ENCODE measurements at regions not wholly inside any gene's neighbourhood (a gene's known extent, or its start where the extent isn't known, plus 50 kb on each side); places are given as distances from the start of the nearest gene placed in this dataset.
A peak's percentile ranks its signal among the peaks of the same experiment; 100 is the strongest.

DNA sequence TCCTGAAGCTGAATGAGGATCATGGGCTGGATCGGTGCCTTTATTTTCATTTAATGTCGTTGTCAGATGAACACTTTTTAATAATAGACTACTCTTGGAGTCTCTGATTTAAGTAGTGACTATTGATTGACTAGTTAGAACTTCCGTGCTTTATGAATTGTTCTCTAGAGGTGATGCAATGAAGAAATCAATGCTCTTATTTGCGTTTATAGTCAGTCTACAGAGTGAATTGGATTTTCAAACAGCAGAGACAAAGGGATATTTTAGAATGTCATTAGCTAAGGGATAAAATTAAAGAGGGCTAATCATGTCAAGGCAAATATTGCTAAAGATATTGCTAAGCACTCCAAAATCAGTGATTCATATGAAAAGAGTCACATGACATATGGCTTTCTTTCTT is 652.0 kb upstream of the NRP1 start:
- TF ChIP-seq, protein P1, sequence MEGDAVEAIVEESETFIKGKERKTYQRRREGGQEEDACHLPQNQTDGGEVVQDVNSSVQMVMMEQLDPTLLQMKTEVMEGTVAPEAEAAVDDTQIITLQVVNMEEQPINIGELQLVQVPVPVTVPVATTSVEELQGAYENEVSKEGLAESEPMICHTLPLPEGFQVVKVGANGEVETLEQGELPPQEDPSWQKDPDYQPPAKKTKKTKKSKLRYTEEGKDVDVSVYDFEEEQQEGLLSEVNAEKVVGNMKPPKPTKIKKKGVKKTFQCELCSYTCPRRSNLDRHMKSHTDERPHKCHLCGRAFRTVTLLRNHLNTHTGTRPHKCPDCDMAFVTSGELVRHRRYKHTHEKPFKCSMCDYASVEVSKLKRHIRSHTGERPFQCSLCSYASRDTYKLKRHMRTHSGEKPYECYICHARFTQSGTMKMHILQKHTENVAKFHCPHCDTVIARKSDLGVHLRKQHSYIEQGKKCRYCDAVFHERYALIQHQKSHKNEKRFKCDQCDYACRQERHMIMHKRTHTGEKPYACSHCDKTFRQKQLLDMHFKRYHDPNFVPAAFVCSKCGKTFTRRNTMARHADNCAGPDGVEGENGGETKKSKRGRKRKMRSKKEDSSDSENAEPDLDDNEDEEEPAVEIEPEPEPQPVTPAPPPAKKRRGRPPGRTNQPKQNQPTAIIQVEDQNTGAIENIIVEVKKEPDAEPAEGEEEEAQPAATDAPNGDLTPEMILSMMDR (IDR thresholded peaks at IDR 0.05; ENCODE audit: low read depth, low read length): no peak
- DNase-seq (ENCODE audit: low read depth, low spot score): no peak
- in situ Hi-C loops (cut with HindIII; ENCODE audit: low sequenced_read_pairs): no loop called here
- no peak overlapping the region for H3K4me3 ChIP-seq (ENCODE audit: low read depth, low read length)

DNA sequence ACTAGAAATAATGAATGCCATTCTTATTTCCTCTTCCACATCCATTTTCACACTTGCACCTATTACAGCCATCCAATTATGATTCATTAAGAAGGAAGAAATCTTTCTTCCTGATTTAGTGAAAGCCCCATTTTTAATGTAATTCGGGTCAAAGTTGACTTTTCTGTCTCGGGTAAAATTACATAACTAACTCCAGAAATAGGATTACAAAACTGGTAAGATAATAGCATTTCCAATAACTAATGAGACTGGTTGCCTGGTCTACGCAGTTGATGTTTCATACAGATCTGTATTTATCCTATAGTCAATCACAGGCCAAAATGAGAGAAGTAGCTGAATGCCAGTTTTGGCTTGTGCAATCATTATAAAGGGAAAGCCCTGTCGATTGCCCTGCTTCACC is 651.5 kb upstream of the NRP1 start:
- no peak for DNase-seq (ENCODE audit: low read depth, low spot score)
- in situ Hi-C loops (cut with HindIII; ENCODE audit: low sequenced_read_pairs): no loop called here
- TF ChIP-seq, protein P1 (IDR thresholded peaks at IDR 0.05; ENCODE audit: low read depth, low read length): no peak
- no peak overlapping the region for H3K4me3 ChIP-seq (ENCODE audit: low read depth, low read length)

DNA sequence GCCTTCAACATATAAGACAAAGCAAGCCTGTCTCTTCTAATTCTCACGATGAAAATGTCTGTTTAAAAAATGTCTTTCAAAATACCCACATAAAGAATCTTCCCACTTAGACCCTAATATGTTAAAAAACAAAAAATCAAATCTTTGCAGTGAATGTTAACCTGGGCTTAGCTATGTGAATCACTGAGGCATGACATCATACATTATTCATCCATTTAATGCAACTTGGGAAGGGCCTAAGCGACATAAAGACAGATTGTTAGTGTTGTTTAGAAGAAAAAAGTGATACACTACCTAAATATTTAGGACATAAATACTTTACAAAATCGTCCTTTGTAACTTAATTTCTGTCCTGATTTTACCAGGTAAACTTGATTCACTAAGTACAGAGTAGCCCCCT is 648.5 kb upstream of the NRP1 start:
- in situ Hi-C loops (cut with HindIII; ENCODE audit: low sequenced_read_pairs): no loop called here
- DNase-seq (ENCODE audit: low read depth, low spot score): peak; percentile 8

DNA sequence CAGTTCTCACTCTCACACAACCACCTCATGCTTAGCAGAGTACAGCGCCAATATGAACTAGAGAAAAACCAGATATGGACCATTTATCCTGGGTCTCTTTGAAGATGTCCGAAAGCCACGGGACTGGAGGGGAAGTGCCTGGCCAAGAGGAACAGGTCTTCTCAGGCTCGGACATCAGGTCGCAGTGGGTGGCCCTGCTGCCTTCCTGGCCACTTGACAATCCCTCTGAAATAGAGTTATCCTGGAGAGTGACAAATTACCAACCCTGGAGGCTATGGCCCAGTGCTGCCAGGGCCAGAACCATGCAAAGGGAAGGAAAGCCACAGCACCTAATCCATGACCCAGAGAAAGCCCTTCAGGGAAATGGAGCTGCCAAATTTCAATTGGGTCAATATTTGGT is 646.8 kb upstream of the NRP1 start:
- TF ChIP-seq, protein P1 (IDR thresholded peaks at IDR 0.05; ENCODE audit: low read depth, low read length): no peak
- DNase-seq (ENCODE audit: low read depth, low spot score): no peak
- no peak overlapping the region for H3K4me3 ChIP-seq (ENCODE audit: low read depth, low read length)
- in situ Hi-C loops (cut with HindIII; ENCODE audit: low sequenced_read_pairs): no loop called here

More for the DNA sequence above, 648.5 kb upstream of the NRP1 start:
- TF ChIP-seq, protein P1 (IDR thresholded peaks at IDR 0.05; ENCODE audit: low read depth, low read length): no peak
- no peak overlapping the region for H3K4me3 ChIP-seq (ENCODE audit: low read depth, low read length)

DNA sequence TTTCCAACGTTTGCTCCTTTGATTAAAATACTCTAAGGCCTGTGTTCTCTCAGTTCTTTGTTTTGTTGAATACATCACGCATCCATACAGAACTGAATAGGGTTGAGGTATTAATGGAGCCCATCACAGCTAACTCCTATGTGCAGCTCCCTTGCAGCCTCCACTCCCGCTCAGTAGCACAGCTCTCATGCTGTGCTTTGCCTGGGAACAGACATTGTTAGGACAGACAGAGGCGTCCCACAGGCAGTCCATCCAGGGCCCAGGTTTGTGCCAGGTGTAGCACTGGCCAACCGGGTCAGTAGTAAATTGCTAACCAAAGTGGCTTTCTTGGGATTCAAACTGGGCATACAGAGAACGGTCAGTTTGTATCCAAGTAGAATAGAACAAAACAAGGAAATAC is 644.7 kb upstream of the NRP1 start:
- DNase-seq (ENCODE audit: low read depth, low spot score): no peak
- no peak overlapping the region for H3K4me3 ChIP-seq (ENCODE audit: low read depth, low read length)
- in situ Hi-C loops (cut with HindIII; ENCODE audit: low sequenced_read_pairs): no loop called here
- TF ChIP-seq, protein P1 (IDR thresholded peaks at IDR 0.05; ENCODE audit: low read depth, low read length): no peak

DNA sequence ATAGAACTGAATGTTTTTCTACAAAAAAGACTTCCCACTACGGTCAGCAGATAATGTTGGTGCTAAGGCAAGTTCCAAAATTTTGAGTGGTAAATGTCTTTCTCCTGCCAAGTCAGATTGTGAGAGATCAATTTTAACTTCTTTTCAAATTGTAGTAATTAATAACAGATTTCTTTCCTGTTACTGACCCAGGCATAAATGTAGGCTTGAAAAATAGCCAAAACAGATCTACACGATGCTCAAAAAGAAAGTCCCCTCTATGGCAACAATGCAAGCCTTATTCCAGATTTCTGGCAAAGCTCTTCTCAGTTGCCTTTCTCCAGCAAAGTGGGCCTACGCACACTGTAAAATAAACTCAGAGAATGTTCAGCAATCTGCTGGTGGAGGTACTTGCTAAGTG is 641.0 kb upstream of the NRP1 start:
- no peak for DNase-seq (ENCODE audit: low read depth, low spot score)
- no peak overlapping the region for H3K4me3 ChIP-seq (ENCODE audit: low read depth, low read length)
- in situ Hi-C loops (cut with HindIII; ENCODE audit: low sequenced_read_pairs): no loop called here
- TF ChIP-seq, protein P1 (IDR thresholded peaks at IDR 0.05; ENCODE audit: low read depth, low read length): no peak

DNA sequence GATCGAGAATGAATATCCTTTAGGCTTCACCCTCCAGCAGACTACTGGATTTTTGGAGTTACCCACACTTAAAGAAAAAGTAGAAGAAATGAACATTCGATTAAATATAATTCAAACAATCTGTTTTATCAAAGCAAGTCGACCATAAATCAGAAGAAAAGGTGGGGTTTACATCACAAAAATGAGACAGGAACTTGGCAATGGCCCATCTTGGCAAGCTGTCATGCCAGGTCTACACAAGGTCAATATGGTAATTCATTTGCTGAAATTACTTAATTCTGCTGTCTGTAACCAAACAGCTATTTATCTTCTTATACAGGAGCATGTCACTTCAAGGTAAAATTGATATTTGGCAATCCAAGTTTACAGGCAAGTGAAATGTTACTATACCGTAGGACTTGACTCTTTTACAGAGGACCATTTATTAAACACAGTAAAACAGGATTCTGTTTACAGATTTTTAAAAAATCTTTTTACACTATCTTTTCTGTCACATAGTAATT is 640.6 kb upstream of the NRP1 start:
- H3K4me3 ChIP-seq (ENCODE audit: low read depth, low read length): no peak overlapping the region
- DNase-seq (ENCODE audit: low read depth, low spot score): no peak
- in situ Hi-C loops (cut with HindIII; ENCODE audit: low sequenced_read_pairs): no loop called here
- TF ChIP-seq, protein P1 (IDR thresholded peaks at IDR 0.05; ENCODE audit: low read depth, low read length): no peak

Data from astrocyte of the spinal cord (primary cell).